ENCODE measurements at regions not wholly inside any gene's neighbourhood (a gene's known extent, or its start where the extent isn't known, plus 50 kb on each side); places are given as distances from the start of the nearest gene placed in this dataset.
"Not testable (repeated sequence)": the region's sequence is repeated elsewhere in the genome, so short reads cannot be mapped to it uniquely, and the experiment has no call there.

GRCh38 chr3:164342206-164342605 is 736.1 kb downstream of the SI start:
- BruUV-seq (replicated peaks); H3K9me1 ChIP-seq (ENCODE audit: control insufficient read depth, insufficient read depth, low read length); H3K27ac ChIP-seq (ENCODE audit: extremely low read depth, low read depth, low read length); H4K20me1 ChIP-seq (replicated peaks; ENCODE audit: control insufficient read depth, insufficient read depth, low read length); CTCF ChIA-PET (ENCODE audit: low intra/inter-chr PET ratio); H3K79me2 ChIP-seq (ENCODE audit: control insufficient read depth, insufficient read depth, low read length); H3K36me3 ChIP-seq (ENCODE audit: control insufficient read depth, insufficient read depth, low read length); H3K4me1 ChIP-seq (replicated peaks in 1 of 2; ENCODE audit: control insufficient read depth in 2 of 2, insufficient read depth in 2 of 2, low read length in 2 of 2); H3K27me3 ChIP-seq (ENCODE audit: control insufficient read depth in 2 of 2, insufficient read depth in 2 of 2, low read length in 2 of 2); H3K9me3 ChIP-seq (replicated peaks; ENCODE audit: control insufficient read depth, insufficient read depth, low read depth, low read length); H3K4me2 ChIP-seq (ENCODE audit: insufficient read depth, low read length); H3K9ac ChIP-seq (ENCODE audit: insufficient read depth in 1 of 2, low read depth in 2 of 2, low read length in 2 of 2); H2AFZ ChIP-seq (ENCODE audit: low read depth, low read length); intact Hi-C loops (cut with micrococcal nuclease); H3K4me3 ChIP-seq; ATAC-seq; FAIRE-seq; in situ Hi-C loops (cut with MboI); POLR2A ChIA-PET: not testable (repeated sequence)
- TF ChIP-seq, protein P1, sequence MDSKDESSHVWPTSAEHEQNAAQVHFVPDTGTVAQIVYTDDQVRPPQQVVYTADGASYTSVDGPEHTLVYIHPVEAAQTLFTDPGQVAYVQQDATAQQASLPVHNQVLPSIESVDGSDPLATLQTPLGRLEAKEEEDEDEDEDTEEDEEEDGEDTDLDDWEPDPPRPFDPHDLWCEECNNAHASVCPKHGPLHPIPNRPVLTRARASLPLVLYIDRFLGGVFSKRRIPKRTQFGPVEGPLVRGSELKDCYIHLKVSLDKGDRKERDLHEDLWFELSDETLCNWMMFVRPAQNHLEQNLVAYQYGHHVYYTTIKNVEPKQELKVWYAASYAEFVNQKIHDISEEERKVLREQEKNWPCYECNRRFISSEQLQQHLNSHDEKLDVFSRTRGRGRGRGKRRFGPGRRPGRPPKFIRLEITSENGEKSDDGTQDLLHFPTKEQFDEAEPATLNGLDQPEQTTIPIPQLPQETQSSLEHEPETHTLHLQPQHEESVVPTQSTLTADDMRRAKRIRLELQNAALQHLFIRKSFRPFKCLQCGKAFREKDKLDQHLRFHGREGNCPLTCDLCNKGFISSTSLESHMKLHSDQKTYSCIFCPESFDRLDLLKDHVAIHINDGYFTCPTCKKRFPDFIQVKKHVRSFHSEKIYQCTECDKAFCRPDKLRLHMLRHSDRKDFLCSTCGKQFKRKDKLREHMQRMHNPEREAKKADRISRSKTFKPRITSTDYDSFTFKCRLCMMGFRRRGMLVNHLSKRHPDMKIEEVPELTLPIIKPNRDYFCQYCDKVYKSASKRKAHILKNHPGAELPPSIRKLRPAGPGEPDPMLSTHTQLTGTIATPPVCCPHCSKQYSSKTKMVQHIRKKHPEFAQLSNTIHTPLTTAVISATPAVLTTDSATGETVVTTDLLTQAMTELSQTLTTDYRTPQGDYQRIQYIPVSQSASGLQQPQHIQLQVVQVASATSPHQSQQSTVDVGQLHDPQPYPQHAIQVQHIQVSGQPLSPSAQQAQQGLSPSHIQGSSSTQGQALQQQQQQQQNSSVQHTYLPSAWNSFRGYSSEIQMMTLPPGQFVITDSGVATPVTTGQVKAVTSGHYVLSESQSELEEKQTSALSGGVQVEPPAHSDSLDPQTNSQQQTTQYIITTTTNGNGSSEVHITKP (IDR thresholded peaks at IDR 0.05; ENCODE audit: partially characterized antibody): peak; percentile 10
- TF ChIP-seq ARID1B (IDR thresholded peaks at IDR 0.05) (0 out of 2 replicates have a peak, but pooled peaks have one; percentile 24), CBFA2T3 (IDR thresholded peaks at IDR 0.05) (peak; percentile 44; the same call in 1 of the 2 replicates)
- peak in 1 of 4 experiments; percentile 21 for DNase-seq (ENCODE audit: extremely low read depth in 1 of 4, low spot score in 3 of 4)
- 0% methylated on average over 5 of the region's 5 CpGs for WGBS (ENCODE audit: insufficient coverage, low coverage, missing lambda C conversion rate)
